ENCODE measurements at regions not wholly inside any gene's neighbourhood (a gene's known extent, or its start where the extent isn't known, plus 50 kb on each side); places are given as distances from the start of the nearest gene placed in this dataset.

DNA sequence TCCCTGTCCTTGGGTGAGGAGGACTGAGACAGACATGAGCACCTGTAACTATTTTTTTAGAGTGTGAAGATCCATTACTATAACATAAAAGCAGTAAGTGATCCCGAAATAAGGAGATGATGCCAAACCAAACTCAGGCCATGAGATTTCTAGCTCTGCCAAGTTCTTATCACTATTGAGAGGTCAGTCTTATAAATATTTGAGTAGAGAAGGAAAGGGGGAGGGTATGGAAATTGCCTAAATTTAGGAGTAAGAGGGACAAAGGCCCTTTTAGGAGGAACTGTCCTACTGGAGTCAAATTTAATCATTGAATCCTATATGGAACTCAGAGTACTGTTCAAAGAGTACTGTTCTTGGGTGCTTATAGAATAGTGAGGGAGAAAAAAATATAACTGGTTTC, 326.9 kb upstream of the NAALADL2 start:
- no peak overlapping the region for H3K27ac ChIP-seq
- no peaks in the 10 kb centered on the region for H3K4me1 ChIP-seq
- H3K27me3 ChIP-seq (ENCODE audit: control insufficient read depth, insufficient read depth, low read length): no peaks in the 10 kb centered on the region
- no peak overlapping the region for H3K9ac ChIP-seq
- TF ChIP-seq, protein P1, sequence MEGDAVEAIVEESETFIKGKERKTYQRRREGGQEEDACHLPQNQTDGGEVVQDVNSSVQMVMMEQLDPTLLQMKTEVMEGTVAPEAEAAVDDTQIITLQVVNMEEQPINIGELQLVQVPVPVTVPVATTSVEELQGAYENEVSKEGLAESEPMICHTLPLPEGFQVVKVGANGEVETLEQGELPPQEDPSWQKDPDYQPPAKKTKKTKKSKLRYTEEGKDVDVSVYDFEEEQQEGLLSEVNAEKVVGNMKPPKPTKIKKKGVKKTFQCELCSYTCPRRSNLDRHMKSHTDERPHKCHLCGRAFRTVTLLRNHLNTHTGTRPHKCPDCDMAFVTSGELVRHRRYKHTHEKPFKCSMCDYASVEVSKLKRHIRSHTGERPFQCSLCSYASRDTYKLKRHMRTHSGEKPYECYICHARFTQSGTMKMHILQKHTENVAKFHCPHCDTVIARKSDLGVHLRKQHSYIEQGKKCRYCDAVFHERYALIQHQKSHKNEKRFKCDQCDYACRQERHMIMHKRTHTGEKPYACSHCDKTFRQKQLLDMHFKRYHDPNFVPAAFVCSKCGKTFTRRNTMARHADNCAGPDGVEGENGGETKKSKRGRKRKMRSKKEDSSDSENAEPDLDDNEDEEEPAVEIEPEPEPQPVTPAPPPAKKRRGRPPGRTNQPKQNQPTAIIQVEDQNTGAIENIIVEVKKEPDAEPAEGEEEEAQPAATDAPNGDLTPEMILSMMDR (IDR thresholded peaks at IDR 0.05): no peak
- H3K9me3 ChIP-seq (ENCODE audit: control insufficient read depth, low read length): no peaks in the 10 kb centered on the region
- no peaks in the 10 kb centered on the region for H3K36me3 ChIP-seq (ENCODE audit: control insufficient read depth, insufficient read depth, low read length)
- H3K4me3 ChIP-seq (ENCODE audit: low read depth, low read length): no peak overlapping the region
- H3K79me2 ChIP-seq: no peaks in the 10 kb centered on the region
- H2AFZ ChIP-seq: no peak overlapping the region
- no peak overlapping the region for H3K4me2 ChIP-seq (ENCODE audit: low read length)

DNA sequence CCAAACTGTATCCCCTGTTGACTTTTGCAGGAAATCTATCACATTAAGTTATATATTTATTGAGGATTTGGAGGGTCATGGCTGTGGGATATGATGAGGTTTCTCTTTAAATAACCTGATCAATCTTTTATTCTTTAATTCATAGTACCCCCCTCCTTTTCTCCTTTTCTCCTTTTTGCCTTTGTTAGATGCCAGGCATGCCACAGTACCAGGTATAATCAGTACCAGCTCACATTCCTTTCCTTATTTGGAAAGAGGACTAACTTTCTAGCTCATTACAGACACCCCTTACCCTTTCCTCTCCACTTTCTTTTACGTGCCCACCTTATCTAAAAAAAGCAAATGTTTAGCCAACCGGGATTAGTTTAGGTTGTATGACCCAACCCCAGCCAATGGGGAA, 326.4 kb upstream of the NAALADL2 start:
- H3K4me1 ChIP-seq: no peaks in the 10 kb centered on the region
- no peak overlapping the region for H3K4me2 ChIP-seq (ENCODE audit: low read length)
- H2AFZ ChIP-seq: no peak overlapping the region
- H3K9me3 ChIP-seq (ENCODE audit: control insufficient read depth, low read length): no peaks in the 10 kb centered on the region
- TF ChIP-seq, protein P1 (IDR thresholded peaks at IDR 0.05): no peak
- H3K4me3 ChIP-seq (ENCODE audit: low read depth, low read length): no peak overlapping the region
- no peaks in the 10 kb centered on the region for H3K79me2 ChIP-seq
- H3K9ac ChIP-seq: no peak overlapping the region
- H3K27ac ChIP-seq: no peak overlapping the region
- no peaks in the 10 kb centered on the region for H3K27me3 ChIP-seq (ENCODE audit: control insufficient read depth, insufficient read depth, low read length)
- H3K36me3 ChIP-seq (ENCODE audit: control insufficient read depth, insufficient read depth, low read length): no peaks in the 10 kb centered on the region

DNA sequence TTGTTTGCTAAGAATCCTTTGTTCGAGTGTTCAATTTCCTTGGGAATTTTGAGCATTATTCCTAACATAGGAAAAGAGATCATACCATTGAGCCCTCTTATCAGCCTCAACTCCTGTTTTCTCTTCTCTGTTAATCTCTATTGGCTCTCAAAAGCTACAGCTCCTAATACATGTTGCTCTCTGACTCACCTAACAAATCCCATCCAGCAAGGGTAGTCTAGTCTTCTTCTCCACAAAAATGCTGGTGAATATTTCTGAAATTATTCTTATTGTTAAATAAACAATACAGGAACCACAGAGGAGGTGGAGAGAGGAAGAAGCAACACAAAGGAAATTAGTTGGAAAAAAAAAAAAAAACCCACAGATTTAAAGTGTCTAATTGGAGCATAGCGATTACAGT, 325.8 kb upstream of the NAALADL2 start:
- Histone ChIP-seq H3K9ac (no peak overlapping the region), H3K79me2 (no peaks in the 10 kb centered on the region), H3K9me3 (ENCODE audit: control insufficient read depth, low read length) (no peaks in the 10 kb centered on the region), H2AFZ (no peak overlapping the region), H3K36me3 (ENCODE audit: control insufficient read depth, insufficient read depth, low read length) (no peaks in the 10 kb centered on the region), H3K27me3 (ENCODE audit: control insufficient read depth, insufficient read depth, low read length) (no peaks in the 10 kb centered on the region), H3K4me2 (ENCODE audit: low read length) (no peak overlapping the region), H3K4me3 (ENCODE audit: low read depth, low read length) (no peak overlapping the region), H3K27ac (no peak overlapping the region), H3K4me1 (no peaks in the 10 kb centered on the region)
- TF ChIP-seq, protein P1 (IDR thresholded peaks at IDR 0.05): no peak

DNA sequence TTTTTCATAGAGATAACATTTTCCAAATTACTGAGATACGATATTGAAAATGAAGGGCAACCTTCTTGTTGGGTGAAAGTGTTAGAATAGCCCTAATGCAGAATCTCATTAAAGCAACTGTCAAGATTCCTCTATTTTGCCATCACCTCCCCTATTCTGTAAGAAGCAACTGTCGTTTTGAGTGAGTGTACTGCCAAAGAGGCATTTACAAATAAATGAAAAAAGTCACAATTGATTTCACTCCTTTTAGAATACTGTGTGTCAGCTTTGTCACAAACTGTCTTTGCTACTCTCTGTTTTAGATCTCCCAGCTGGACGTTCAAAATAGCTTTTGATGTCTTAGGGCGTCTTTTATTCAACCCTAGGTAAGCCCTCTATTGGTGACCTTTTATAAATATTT, 322.8 kb upstream of the NAALADL2 start:
- H3K79me2 ChIP-seq: no peaks in the 10 kb centered on the region
- H3K27ac ChIP-seq: no peak overlapping the region

DNA sequence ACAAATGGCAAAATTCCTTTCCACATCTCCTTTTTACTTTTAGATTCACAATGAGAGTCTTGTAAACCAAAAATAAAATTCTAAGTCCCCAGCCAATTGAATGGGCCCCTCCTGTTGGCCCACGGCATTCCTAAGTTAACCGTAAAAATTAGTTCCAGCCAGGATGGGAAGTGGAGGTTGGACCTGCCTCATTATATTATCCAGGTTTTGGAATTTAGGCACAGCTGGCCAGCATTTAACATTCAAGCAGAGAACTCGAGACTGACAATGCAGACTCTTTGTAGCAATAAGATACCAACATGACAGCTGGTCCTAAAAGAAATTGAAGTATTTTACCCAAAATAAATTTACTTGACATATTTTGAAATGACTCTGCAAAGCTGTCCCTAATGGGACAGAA, 321.0 kb upstream of the NAALADL2 start:
- no peaks in the 10 kb centered on the region for H3K9me3 ChIP-seq (ENCODE audit: control insufficient read depth, low read length)
- no peaks in the 10 kb centered on the region for H3K27me3 ChIP-seq (ENCODE audit: control insufficient read depth, insufficient read depth, low read length)
- no peak overlapping the region for H3K4me3 ChIP-seq (ENCODE audit: low read depth, low read length)
- H3K36me3 ChIP-seq (ENCODE audit: control insufficient read depth, insufficient read depth, low read length): no peaks in the 10 kb centered on the region
- H2AFZ ChIP-seq: no peak overlapping the region
- no peak overlapping the region for H3K9ac ChIP-seq
- no peaks in the 10 kb centered on the region for H3K79me2 ChIP-seq
- TF ChIP-seq, protein P1 (IDR thresholded peaks at IDR 0.05): no peak
- no peak overlapping the region for H3K27ac ChIP-seq
- H3K4me2 ChIP-seq (ENCODE audit: low read length): no peak overlapping the region
- no peaks in the 10 kb centered on the region for H3K4me1 ChIP-seq

More for the DNA sequence above, 322.8 kb upstream of the NAALADL2 start:
- Histone ChIP-seq H2AFZ (no peak overlapping the region), H3K36me3 (ENCODE audit: control insufficient read depth, insufficient read depth, low read length) (no peaks in the 10 kb centered on the region), H3K4me1 (no peaks in the 10 kb centered on the region), H3K9me3 (ENCODE audit: control insufficient read depth, low read length) (no peaks in the 10 kb centered on the region), H3K27me3 (ENCODE audit: control insufficient read depth, insufficient read depth, low read length) (no peaks in the 10 kb centered on the region), H3K4me2 (ENCODE audit: low read length) (no peak overlapping the region), H3K4me3 (ENCODE audit: low read depth, low read length) (no peak overlapping the region), H3K9ac (no peak overlapping the region)
- TF ChIP-seq, protein P1 (IDR thresholded peaks at IDR 0.05): no peak

Data from parathyroid adenoma (tissue), 2 donors.